H1 (cell line): ENCODE measurements at regions not wholly inside any gene's neighbourhood (a gene's known extent, or its start where the extent isn't known, plus 50 kb on each side); places are given as distances from the start of the nearest gene placed in this dataset.

Experiments used
- CTCF ChIA-PET: fragments of 300-600 bp; sonication (Branson Sonifier 250); formaldehyde crosslinking; loops from one replicate; lab custom pipeline; 2021; ENCODE audit not compliant: partially characterized antibody; lab: Charles Lee
- POLR2A ChIA-PET: fragments of 300-600 bp; sonication (Branson Sonifier 250); formaldehyde crosslinking; loops from one replicate; lab custom pipeline; 2021; ENCODE audit warnings: inconsistent platforms; ENCODE audit not compliant: partially characterized antibody; lab: Charles Lee
- DNase-seq, 2 experiments: peaks; one replicate each; pipeline versions ENCODE4 v3.0.0 to v3.0.0-alpha.2; 2010 to 2022; ENCODE audit warnings: low spot score in 2 of 2, low read depth in 1 of 2, mixed read lengths in 1 of 2
- FAIRE-seq: peaks from 2 replicates; lab custom pipeline; 2011; peaks lifted over from hg19 to GRCh38; lab: Jason Lieb, UNC
- H2AFZ ChIP-seq: 2 replicates; pipeline ENCODE4 v1.8.1; 2012; ENCODE audit warnings: low read length, inconsistent platforms
- H2AK5ac ChIP-seq: 2 replicates; pipeline ENCODE4 v1.6.1; 2013; ENCODE audit warnings: low read depth, low read length
- H2BK120ac ChIP-seq: replicated peaks from 2 replicates; pipeline ENCODE3; 2013; ENCODE audit warnings: low read depth, low read length, inconsistent platforms
- H2BK12ac ChIP-seq: 2 replicates; pipeline ENCODE4 v1.6.1; 2013; ENCODE audit warnings: low read depth, low read length
- H2BK15ac ChIP-seq: 2 replicates; pipeline ENCODE4 v1.6.1; 2013; ENCODE audit warnings: low read length
- H2BK20ac ChIP-seq: 2 replicates; pipeline ENCODE4 v1.6.1; 2013; ENCODE audit warnings: low read length
- H2BK5ac ChIP-seq: 2 replicates; pipeline ENCODE4 v1.6.1; 2013; ENCODE audit warnings: low read depth, low read length
- H3K14ac ChIP-seq: 2 replicates; pipeline ENCODE4 v1.6.1; 2013; ENCODE audit warnings: inconsistent platforms; ENCODE audit not compliant: insufficient read length
- H3K18ac ChIP-seq: 2 replicates; pipeline ENCODE4 v1.6.1; 2013; ENCODE audit warnings: low read length; ENCODE audit errors: extremely low read depth
- H3K23ac ChIP-seq: 2 replicates; pipeline ENCODE4 v1.6.1; 2013; ENCODE audit warnings: inconsistent platforms; ENCODE audit not compliant: insufficient read length
- H3K23me2 ChIP-seq: 2 replicates; pipeline ENCODE4 v1.6.1; 2013; ENCODE audit warnings: low read depth, low read length
- H3K27ac ChIP-seq: 2 replicates; pipeline ENCODE4 v1.6.1; 2011; ENCODE audit warnings: low read depth, low read length, inconsistent platforms
- H3K27me3 ChIP-seq, 4 experiments: replicated peaks in 1 of 4; 1 replicate in 1 of 4; 2 replicates in 3 of 4; pipeline versions ENCODE4 v1.6.1 to v1.8.1; 2011 to 2013; ENCODE audit warnings: low read length in 3 of 4, mild to moderate bottlenecking in 3 of 4, inconsistent platforms in 2 of 4, mixed read lengths in 2 of 4, moderate library complexity in 1 of 4; ENCODE audit not compliant: control insufficient read depth in 3 of 4, insufficient read depth in 3 of 4; ENCODE audit errors: extremely low read depth in 1 of 4
- H3K36me3 ChIP-seq, 4 experiments: 2 replicates each; pipeline versions ENCODE4 v1.6.1 to v1.8.1; 2011 to 2013; ENCODE audit warnings: mild to moderate bottlenecking in 4 of 4, low read length in 3 of 4, moderate library complexity in 2 of 4, control low read depth in 1 of 4, inconsistent platforms in 1 of 4; ENCODE audit not compliant: insufficient read depth in 4 of 4, control insufficient read depth in 2 of 4
- H3K4ac ChIP-seq: replicated peaks from 2 replicates; pipeline ENCODE3; 2013; ENCODE audit warnings: low read length, low read depth, mixed read lengths, inconsistent platforms; ENCODE audit not compliant: insufficient read length
- H3K4me1 ChIP-seq, 4 experiments: replicated peaks in 1 of 4; 1 replicate in 1 of 4; 2 replicates in 3 of 4; pipeline versions ENCODE4 v1.6.1 to v1.8.1; 2011 to 2013; ENCODE audit warnings: low read length in 3 of 4, inconsistent platforms in 2 of 4, mixed read lengths in 1 of 4; ENCODE audit not compliant: insufficient read depth in 4 of 4, control insufficient read depth in 3 of 4
- H3K4me2 ChIP-seq, 2 experiments: 2 replicates each; pipeline versions ENCODE4 v1.6.1 to v1.8.1; 2011 to 2013; ENCODE audit warnings: low read depth in 2 of 2, low read length in 2 of 2, control low read depth in 1 of 2, inconsistent platforms in 1 of 2, mild to moderate bottlenecking in 1 of 2; ENCODE audit not compliant: insufficient read depth in 1 of 2
- H3K4me3 ChIP-seq, 4 experiments: fragments of 200-600, 300-600 bp in 1 of 4; sonication (generic), shearing (Covaris generic), sonication (Bioruptor Twin) in 1 of 4; 2 replicates each; pipeline versions ENCODE4 v1.5.1 to v1.8.1; 2011 to 2016; ENCODE audit warnings: low read length in 4 of 4, low read depth in 3 of 4, control low read depth in 2 of 4, inconsistent platforms in 2 of 4, mild to moderate bottlenecking in 2 of 4, mixed read lengths in 1 of 4, moderate library complexity in 1 of 4; ENCODE audit not compliant: insufficient read depth in 2 of 4; ENCODE audit errors: extremely low read depth in 1 of 4
- H3K56ac ChIP-seq: replicated peaks from 2 replicates; pipeline ENCODE3; 2013; ENCODE audit warnings: low read depth, mild to moderate bottlenecking, mixed read lengths, low read length, inconsistent platforms; ENCODE audit not compliant: insufficient read length
- H3K79me1 ChIP-seq: 2 replicates; pipeline ENCODE4 v1.6.1; 2013; ENCODE audit warnings: low read depth, low read length, control low read depth
- H3K79me2 ChIP-seq, 2 experiments: 2 replicates each; pipeline versions ENCODE4 v1.6.1 to v1.8.1; 2012 to 2013; ENCODE audit warnings: low read length in 2 of 2, mild to moderate bottlenecking in 2 of 2, inconsistent platforms in 1 of 2; ENCODE audit not compliant: insufficient read depth in 2 of 2, control insufficient read depth in 1 of 2
- H3K9ac ChIP-seq, 4 experiments: replicated peaks in 1 of 4; 1 replicate in 1 of 4; 2 replicates in 3 of 4; pipeline versions ENCODE4 v1.6.1 to v1.8.1; 2011 to 2013; ENCODE audit warnings: low read depth in 3 of 4, low read length in 3 of 4, control low read depth in 2 of 4, mild to moderate bottlenecking in 2 of 4, moderate library complexity in 2 of 4, inconsistent platforms in 1 of 4; ENCODE audit errors: extremely low read depth in 1 of 4
- H3K9me3 ChIP-seq, 2 experiments: 2 replicates each; pipeline versions ENCODE4 v1.6.1 to v1.8.1; 2012 to 2013; ENCODE audit warnings: mild to moderate bottlenecking in 2 of 2, moderate library complexity in 2 of 2, control low read depth in 1 of 2, inconsistent platforms in 1 of 2, low read depth in 1 of 2, low read length in 1 of 2, mixed read lengths in 1 of 2; ENCODE audit not compliant: insufficient read depth in 2 of 2
- H4K20me1 ChIP-seq, 2 experiments: replicated peaks in 1 of 2; 2 replicates each; pipeline versions ENCODE3 to v1.8.1; 2011 to 2013; ENCODE audit warnings: inconsistent platforms in 2 of 2, low read length in 2 of 2, mild to moderate bottlenecking in 1 of 2; ENCODE audit not compliant: insufficient read depth in 2 of 2, control insufficient read depth in 1 of 2
- H4K5ac ChIP-seq: 2 replicates; pipeline ENCODE4 v1.6.1; 2013; ENCODE audit warnings: low read length, low read depth, mixed read lengths, inconsistent platforms; ENCODE audit not compliant: insufficient read length
- H4K8ac ChIP-seq: 2 replicates; pipeline ENCODE4 v1.8.0; 2013; ENCODE audit warnings: mild to moderate bottlenecking, moderate library complexity, low read length, inconsistent platforms; ENCODE audit not compliant: insufficient read depth; ENCODE audit errors: extremely low read depth
- H4K91ac ChIP-seq: replicated peaks from 2 replicates; pipeline ENCODE3; 2013; ENCODE audit warnings: low read length, mixed read lengths, inconsistent platforms; ENCODE audit not compliant: insufficient read length
- GTF2F1 ChIP-seq: IDR thresholded peaks from 2 replicates; pipeline ENCODE4 v1.6.1; 2012; ENCODE audit warnings: low read depth, low read length, improper control_type of control experiment, borderline replicate concordance
- WGBS, 2 experiments: shearing (Covaris generic) in 1 of 2; methylation state at CpG; one replicate each; pipeline versions ENCODE4 v1.1.6 to v1.1.7; 2013 to 2015; ENCODE audit warnings: low lambda C conversion rate in 2 of 2, mixed read lengths in 2 of 2, inconsistent platforms in 1 of 2, low coverage in 1 of 2, missing lambda C conversion rate in 1 of 2; ENCODE audit not compliant: insufficient replicate concordance in 2 of 2, insufficient coverage in 1 of 2, insufficient read length in 1 of 2; ENCODE audit errors: extremely low coverage in 1 of 2, missing lambda C conversion rate in 1 of 2; 5-methylcytosine and 5-hydroxymethylcytosine counted together

GRCh38 chr3:80655216-80655615, 887.4 kb upstream of the ROBO1 start:
- H3K14ac ChIP-seq: no peak overlapping the region
- 93% methylated on average over 3 of the region's 3 CpGs; no CpG with 5 or more reads in 1 of the 2 experiments for WGBS, 2 experiments
- no peak overlapping the region for H2BK20ac ChIP-seq
- H3K23me2 ChIP-seq: no peaks in the 10 kb centered on the region
- no peaks in the 10 kb centered on the region for H3K27me3 ChIP-seq
- H3K27ac ChIP-seq: no peak overlapping the region
- H3K4me1 ChIP-seq: no peaks in the 10 kb centered on the region
- TF ChIP-seq GTF2F1: no peak
- TF ChIP-seq, all 59 proteins: peak for 0
- no peaks in the 10 kb centered on the region for H4K20me1 ChIP-seq
- no peak overlapping the region for H3K4me2 ChIP-seq
- H3K23ac ChIP-seq: no peak overlapping the region
- POLR2A ChIA-PET: no interaction called here
- H2BK12ac ChIP-seq: no peak overlapping the region
- H3K36me3 ChIP-seq: no peaks in the 10 kb centered on the region
- no peak overlapping the region for H2BK15ac ChIP-seq
- no peak overlapping the region for H3K4me3 ChIP-seq
- H3K4ac ChIP-seq: no peak overlapping the region
- FAIRE-seq (no peak), DNase-seq (no peak)
- H4K91ac ChIP-seq: no peak overlapping the region
- no peak overlapping the region for H4K5ac ChIP-seq
- H3K79me1 ChIP-seq: no peaks in the 10 kb centered on the region
- CTCF ChIA-PET: no interaction called here
- H2AK5ac ChIP-seq: no peak overlapping the region
- no peak overlapping the region for H3K18ac ChIP-seq
- no peak overlapping the region for H3K9ac ChIP-seq
- no peak overlapping the region for H2BK5ac ChIP-seq
- no peak overlapping the region for H2BK120ac ChIP-seq
- no peak overlapping the region for H2AFZ ChIP-seq
- no peak overlapping the region for H3K56ac ChIP-seq
- H3K9me3 ChIP-seq: peaks cover 9 to 12% of the 10 kb centered on the region in 2 experiments
- no peak overlapping the region for H4K8ac ChIP-seq
- H3K79me2 ChIP-seq: no peaks in the 10 kb centered on the region
